ENCODE measurements at regions not wholly inside any gene's neighbourhood (a gene's known extent, or its start where the extent isn't known, plus 50 kb on each side); places are given as distances from the start of the nearest gene placed in this dataset.

- Mint-ChIP-seq H3K36me3 (no peaks in the 10 kb centered on the region), H3K4me3 (no peak overlapping the region), H3K27ac (no peak overlapping the region), H3K4me1 (peaks cover 17% of the 10 kb centered on the region), H3K27me3 (ENCODE audit: low read depth) (no peaks in the 10 kb centered on the region), H3K9me3 (peaks cover 4% of the 10 kb centered on the region)
- TF ChIP-seq, protein P1, sequence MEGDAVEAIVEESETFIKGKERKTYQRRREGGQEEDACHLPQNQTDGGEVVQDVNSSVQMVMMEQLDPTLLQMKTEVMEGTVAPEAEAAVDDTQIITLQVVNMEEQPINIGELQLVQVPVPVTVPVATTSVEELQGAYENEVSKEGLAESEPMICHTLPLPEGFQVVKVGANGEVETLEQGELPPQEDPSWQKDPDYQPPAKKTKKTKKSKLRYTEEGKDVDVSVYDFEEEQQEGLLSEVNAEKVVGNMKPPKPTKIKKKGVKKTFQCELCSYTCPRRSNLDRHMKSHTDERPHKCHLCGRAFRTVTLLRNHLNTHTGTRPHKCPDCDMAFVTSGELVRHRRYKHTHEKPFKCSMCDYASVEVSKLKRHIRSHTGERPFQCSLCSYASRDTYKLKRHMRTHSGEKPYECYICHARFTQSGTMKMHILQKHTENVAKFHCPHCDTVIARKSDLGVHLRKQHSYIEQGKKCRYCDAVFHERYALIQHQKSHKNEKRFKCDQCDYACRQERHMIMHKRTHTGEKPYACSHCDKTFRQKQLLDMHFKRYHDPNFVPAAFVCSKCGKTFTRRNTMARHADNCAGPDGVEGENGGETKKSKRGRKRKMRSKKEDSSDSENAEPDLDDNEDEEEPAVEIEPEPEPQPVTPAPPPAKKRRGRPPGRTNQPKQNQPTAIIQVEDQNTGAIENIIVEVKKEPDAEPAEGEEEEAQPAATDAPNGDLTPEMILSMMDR (IDR thresholded peaks at IDR 0.05; ENCODE audit: unreplicated experiment): no peak
- no peak for DNase-seq (ENCODE audit: low spot score in 2 of 2, unreplicated experiment in 2 of 2)
Observed at GRCh38 chr4:125917559-125917958, 602.8 kb downstream of the FAT4 start.

DNA sequence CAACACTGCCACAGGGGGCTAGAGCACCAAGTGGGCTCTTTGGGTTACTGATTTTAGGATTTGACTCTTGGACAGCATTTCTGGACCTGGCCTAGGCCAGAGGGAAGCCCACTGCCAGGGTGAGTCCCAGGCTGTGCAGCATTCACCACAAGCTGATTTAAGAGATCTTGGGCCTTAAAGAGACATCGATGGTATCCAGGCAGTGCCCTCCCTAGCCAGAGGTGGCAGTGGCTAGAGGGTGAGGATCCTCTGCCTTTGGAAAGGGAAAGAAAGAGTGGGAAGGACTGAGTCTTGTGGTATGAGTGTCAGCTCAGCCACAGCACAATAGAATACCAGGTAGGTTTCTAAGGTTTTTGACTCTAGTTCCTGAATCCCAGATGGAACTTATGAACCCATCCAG, 613.9 kb downstream of the FAT4 start:
- Mint-ChIP-seq H3K36me3 (peaks cover 8% of the 10 kb centered on the region), H3K9me3 (peaks cover 26% of the 10 kb centered on the region), H3K4me3 (no peak overlapping the region), H3K4me1 (no peaks in the 10 kb centered on the region), H3K27ac (no peak overlapping the region), H3K27me3 (ENCODE audit: low read depth) (no peaks in the 10 kb centered on the region)
- no peak for DNase-seq (ENCODE audit: low spot score in 2 of 2, unreplicated experiment in 2 of 2)
- TF ChIP-seq, protein P1 (IDR thresholded peaks at IDR 0.05; ENCODE audit: unreplicated experiment): no peak

GRCh38 chr4:125938541-125938940, 623.8 kb downstream of the FAT4 start:
- no peak overlapping the region for H3K4me3 Mint-ChIP-seq
- H3K36me3 Mint-ChIP-seq: peaks cover 3% of the 10 kb centered on the region
- peaks cover 14% of the 10 kb centered on the region for H3K4me1 Mint-ChIP-seq
- H3K27ac Mint-ChIP-seq: no peak overlapping the region
- no peak for DNase-seq (ENCODE audit: low spot score in 2 of 2, unreplicated experiment in 2 of 2)
- peaks cover 29% of the 10 kb centered on the region for H3K9me3 Mint-ChIP-seq
- H3K27me3 Mint-ChIP-seq (ENCODE audit: low read depth): no peaks in the 10 kb centered on the region
- TF ChIP-seq, protein P1 (IDR thresholded peaks at IDR 0.05; ENCODE audit: unreplicated experiment): no peak

GRCh38 chr4:125940426-125940825, 625.7 kb downstream of the FAT4 start:
- Mint-ChIP-seq H3K4me1 (peaks cover 14% of the 10 kb centered on the region), H3K27ac (no peak overlapping the region), H3K9me3 (peaks cover 16% of the 10 kb centered on the region), H3K27me3 (ENCODE audit: low read depth) (no peaks in the 10 kb centered on the region), H3K36me3 (no peaks in the 10 kb centered on the region), H3K4me3 (no peak overlapping the region)
- TF ChIP-seq, protein P1 (IDR thresholded peaks at IDR 0.05; ENCODE audit: unreplicated experiment): no peak
- DNase-seq (ENCODE audit: low spot score in 2 of 2, unreplicated experiment in 2 of 2): no peak

GRCh38 chr4:125944966-125945365, 630.2 kb downstream of the FAT4 start:
- H3K9me3 Mint-ChIP-seq: peaks cover 4% of the 10 kb centered on the region
- no peaks in the 10 kb centered on the region for H3K27me3 Mint-ChIP-seq (ENCODE audit: low read depth)
- DNase-seq (ENCODE audit: low spot score in 2 of 2, unreplicated experiment in 2 of 2): no peak
- H3K27ac Mint-ChIP-seq: no peak overlapping the region
- H3K4me3 Mint-ChIP-seq: no peak overlapping the region
- TF ChIP-seq, protein P1 (IDR thresholded peaks at IDR 0.05; ENCODE audit: unreplicated experiment): no peak
- peaks cover 9% of the 10 kb centered on the region for H3K4me1 Mint-ChIP-seq
- H3K36me3 Mint-ChIP-seq: no peaks in the 10 kb centered on the region

- Mint-ChIP-seq H3K27ac (no peak overlapping the region), H3K4me1 (no peaks in the 10 kb centered on the region), H3K27me3 (ENCODE audit: low read depth) (no peaks in the 10 kb centered on the region), H3K4me3 (no peak overlapping the region), H3K36me3 (no peaks in the 10 kb centered on the region), H3K9me3 (no peaks in the 10 kb centered on the region)
- DNase-seq (ENCODE audit: low spot score in 2 of 2, unreplicated experiment in 2 of 2): no peak
- TF ChIP-seq, protein P1 (IDR thresholded peaks at IDR 0.05; ENCODE audit: unreplicated experiment): no peak
Observed at GRCh38 chr4:125948021-125948420, 633.3 kb downstream of the FAT4 start.
